ENCODE measurements at regions not wholly inside any gene's neighbourhood (a gene's known extent, or its start where the extent isn't known, plus 50 kb on each side); places are given as distances from the start of the nearest gene placed in this dataset.
"Not testable (repeated sequence)": the region's sequence is repeated elsewhere in the genome, so short reads cannot be mapped to it uniquely, and the experiment has no call there.

- TF ChIP-seq, protein P1, sequence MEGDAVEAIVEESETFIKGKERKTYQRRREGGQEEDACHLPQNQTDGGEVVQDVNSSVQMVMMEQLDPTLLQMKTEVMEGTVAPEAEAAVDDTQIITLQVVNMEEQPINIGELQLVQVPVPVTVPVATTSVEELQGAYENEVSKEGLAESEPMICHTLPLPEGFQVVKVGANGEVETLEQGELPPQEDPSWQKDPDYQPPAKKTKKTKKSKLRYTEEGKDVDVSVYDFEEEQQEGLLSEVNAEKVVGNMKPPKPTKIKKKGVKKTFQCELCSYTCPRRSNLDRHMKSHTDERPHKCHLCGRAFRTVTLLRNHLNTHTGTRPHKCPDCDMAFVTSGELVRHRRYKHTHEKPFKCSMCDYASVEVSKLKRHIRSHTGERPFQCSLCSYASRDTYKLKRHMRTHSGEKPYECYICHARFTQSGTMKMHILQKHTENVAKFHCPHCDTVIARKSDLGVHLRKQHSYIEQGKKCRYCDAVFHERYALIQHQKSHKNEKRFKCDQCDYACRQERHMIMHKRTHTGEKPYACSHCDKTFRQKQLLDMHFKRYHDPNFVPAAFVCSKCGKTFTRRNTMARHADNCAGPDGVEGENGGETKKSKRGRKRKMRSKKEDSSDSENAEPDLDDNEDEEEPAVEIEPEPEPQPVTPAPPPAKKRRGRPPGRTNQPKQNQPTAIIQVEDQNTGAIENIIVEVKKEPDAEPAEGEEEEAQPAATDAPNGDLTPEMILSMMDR (IDR thresholded peaks at IDR 0.05): not testable (repeated sequence)
- TF ChIP-seq POLR2A (IDR thresholded peaks at IDR 0.05): not testable (repeated sequence)
These were observed 79.5 kb upstream of the PRL start for GRCh38 chr6:22376293-22376692.
